GM19240 (cell line): ENCODE measurements at regions not wholly inside any gene's neighbourhood (a gene's known extent, or its start where the extent isn't known, plus 50 kb on each side); places are given as distances from the start of the nearest gene placed in this dataset.

Source experiments
- DNase-seq: peaks from one replicate; pipeline ENCODE4 v3.0.0; 2011; ENCODE audit warnings: low spot score; ENCODE audit not compliant: insufficient read length

- DNase-seq: no peak
These were observed 69.8 kb upstream of the KCTD1 start for GRCh38 chr18:26618135-26618534.

GRCh38 chr18:26617151-26617554, 68.8 kb upstream of the KCTD1 start:
- no peak for DNase-seq

GRCh38 chr18:26614374-26614773, 66.0 kb upstream of the KCTD1 start:
- DNase-seq: no peak
